ENCODE measurements at regions not wholly inside any gene's neighbourhood (a gene's known extent, or its start where the extent isn't known, plus 50 kb on each side); places are given as distances from the start of the nearest gene placed in this dataset.

- no peak for DNase-seq (ENCODE audit: low spot score)
These were observed 336.0 kb downstream of the PDHA2 start for GRCh38 chr4:96175871-96176270.

GRCh38 chr4:96183611-96184010 lies 343.7 kb downstream of the PDHA2 start:
- DNase-seq (ENCODE audit: low spot score) = no peak

- no peak for DNase-seq (ENCODE audit: low spot score)
These were observed 346.7 kb downstream of the PDHA2 start for GRCh38 chr4:96186593-96186992.

- DNase-seq (ENCODE audit: low spot score) = no peak
These were observed 349.9 kb downstream of the PDHA2 start for GRCh38 chr4:96189761-96190160.

GRCh38 chr4:96193061-96193460 lies 353.2 kb downstream of the PDHA2 start:
- DNase-seq (ENCODE audit: low spot score) = no peak

- DNase-seq (ENCODE audit: low spot score) = no peak
These were observed 355.1 kb downstream of the PDHA2 start for GRCh38 chr4:96194993-96195392.

- DNase-seq (ENCODE audit: low spot score) = no peak
These were observed 365.4 kb downstream of the PDHA2 start for GRCh38 chr4:96205143-96205936.

GRCh38 chr4:96227515-96227914 lies 387.6 kb downstream of the PDHA2 start:
- DNase-seq (ENCODE audit: low spot score) = no peak

GRCh38 chr4:96228463-96228862 lies 388.6 kb downstream of the PDHA2 start:
- DNase-seq (ENCODE audit: low spot score) = no peak

GRCh38 chr4:96240041-96240440 lies 400.1 kb downstream of the PDHA2 start:
- DNase-seq (ENCODE audit: low spot score) = no peak

GRCh38 chr4:96241819-96242218 lies 401.9 kb downstream of the PDHA2 start:
- DNase-seq (ENCODE audit: low spot score) = no peak

- no peak for DNase-seq (ENCODE audit: low spot score)
These were observed 407.2 kb downstream of the PDHA2 start for GRCh38 chr4:96247096-96247495.

GRCh38 chr4:96248225-96248624 lies 408.3 kb downstream of the PDHA2 start:
- no peak for DNase-seq (ENCODE audit: low spot score)

- DNase-seq (ENCODE audit: low spot score) = peak; percentile 46
These were observed 420.3 kb downstream of the PDHA2 start for GRCh38 chr4:96260064-96260682.

- DNase-seq (ENCODE audit: low spot score) = no peak
These were observed 422.2 kb downstream of the PDHA2 start for GRCh38 chr4:96262057-96262456.

GRCh38 chr4:96263291-96263690 lies 423.4 kb downstream of the PDHA2 start:
- no peak for DNase-seq (ENCODE audit: low spot score)

GRCh38 chr4:96264941-96265463 lies 425.1 kb downstream of the PDHA2 start:
- no peak for DNase-seq (ENCODE audit: low spot score)

GRCh38 chr4:96293806-96294205 lies 453.9 kb downstream of the PDHA2 start:
- no peak for DNase-seq (ENCODE audit: low spot score)

GRCh38 chr4:96295143-96295741 lies 455.3 kb downstream of the PDHA2 start:
- DNase-seq (ENCODE audit: low spot score) = no peak

- DNase-seq (ENCODE audit: low spot score) = no peak
These were observed 461.8 kb downstream of the PDHA2 start for GRCh38 chr4:96301715-96302114.

- DNase-seq (ENCODE audit: low spot score) = no peak
These were observed 465.1 kb downstream of the PDHA2 start for GRCh38 chr4:96305030-96305429.

- no peak for DNase-seq (ENCODE audit: low spot score)
These were observed 472.3 kb downstream of the PDHA2 start for GRCh38 chr4:96312046-96312685.

GRCh38 chr4:96315815-96316214 lies 475.9 kb downstream of the PDHA2 start:
- DNase-seq (ENCODE audit: low spot score) = no peak

Data from ecto neural progenitor cell (in vitro differentiated cells).